Ectodermal cell (in vitro differentiated cells): ENCODE measurements at regions not wholly inside any gene's neighbourhood (a gene's known extent, or its start where the extent isn't known, plus 50 kb on each side); places are given as distances from the start of the nearest gene placed in this dataset.
"Not testable (repeated sequence)": the region's sequence is repeated elsewhere in the genome, so short reads cannot be mapped to it uniquely, and the experiment has no call there.

Experiments
- H3K27ac ChIP-seq: 2 replicates; pipeline ENCODE4 v1.7.0; 2013; ENCODE audit warnings: mild to moderate bottlenecking, low read depth, low read length; ENCODE audit not compliant: insufficient read depth, poor library complexity, severe bottlenecking
- H3K27me3 ChIP-seq: 2 replicates; pipeline ENCODE4 v1.7.0; 2013; ENCODE audit warnings: mild to moderate bottlenecking, low read length; ENCODE audit not compliant: insufficient read depth, control insufficient read depth, poor library complexity, severe bottlenecking
- H3K36me3 ChIP-seq: one replicate; pipeline ENCODE4 v1.7.0; 2013; ENCODE audit warnings: low read length; ENCODE audit not compliant: control insufficient read depth, insufficient read depth
- H3K4me1 ChIP-seq: one replicate; pipeline ENCODE4 v1.7.0; 2013; ENCODE audit warnings: low read length; ENCODE audit not compliant: control insufficient read depth, insufficient read depth
- H3K4me3 ChIP-seq: 2 replicates; pipeline ENCODE4 v1.7.0; 2013; ENCODE audit warnings: low read depth, low read length, control low read depth; ENCODE audit not compliant: insufficient read depth
- H3K9me3 ChIP-seq: 2 replicates; pipeline ENCODE4 v1.7.0; 2013; ENCODE audit warnings: mild to moderate bottlenecking, low read length, moderate library complexity; ENCODE audit not compliant: control insufficient read depth
- WGBS, 2 experiments: methylation state at CpG; one replicate each; pipeline ENCODE4 v1.1.7; 2013; ENCODE audit warnings: missing lambda C conversion rate in 2 of 2; 5-methylcytosine and 5-hydroxymethylcytosine counted together

DNA sequence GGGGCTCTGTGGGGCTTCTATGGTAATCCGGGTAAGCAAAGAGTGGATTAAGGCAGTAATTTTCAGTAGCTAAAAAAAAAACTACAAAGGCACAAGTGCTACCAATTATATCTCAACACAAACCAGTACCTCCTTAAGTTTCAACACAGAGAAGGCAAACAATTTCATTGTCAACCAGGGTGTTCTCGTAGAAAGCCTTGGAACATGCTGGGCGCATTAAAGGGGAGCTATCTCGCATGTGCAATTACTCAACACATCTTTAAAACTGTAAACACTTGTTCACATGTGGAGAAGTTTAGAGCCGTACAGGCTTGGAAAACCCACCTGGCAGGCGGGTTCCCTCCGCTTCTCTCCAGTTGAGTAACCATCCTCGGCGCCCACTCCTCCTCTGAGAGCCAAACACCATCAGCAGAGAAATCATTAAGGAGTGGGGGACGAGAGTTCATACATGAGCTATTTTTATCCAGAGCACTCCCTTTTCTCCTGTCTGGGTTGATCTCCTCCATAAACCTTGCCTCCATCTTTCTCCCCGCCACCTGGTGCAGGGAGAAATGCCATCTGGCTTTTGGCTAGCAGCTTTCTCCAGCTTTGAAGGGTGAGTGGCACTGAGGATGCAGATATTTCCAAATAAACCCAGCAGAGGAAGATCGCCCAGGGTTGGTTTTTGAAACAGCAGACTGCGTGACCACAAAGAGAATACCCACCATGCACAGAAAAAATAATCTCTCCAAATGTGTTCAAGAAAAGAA is 287.1 kb downstream of the WDR11 start:
- 75 to 78% methylated on average over 10 to 13 of the region's 13 CpGs for WGBS, 2 experiments
- Histone ChIP-seq H3K9me3 (no peaks in the 10 kb centered on the region), H3K36me3 (no peaks in the 10 kb centered on the region), H3K27ac (no peak overlapping the region), H3K4me3 (no peak overlapping the region), H3K4me1 (peaks cover 11% of the 10 kb centered on the region), H3K27me3 (no peaks in the 10 kb centered on the region)

DNA sequence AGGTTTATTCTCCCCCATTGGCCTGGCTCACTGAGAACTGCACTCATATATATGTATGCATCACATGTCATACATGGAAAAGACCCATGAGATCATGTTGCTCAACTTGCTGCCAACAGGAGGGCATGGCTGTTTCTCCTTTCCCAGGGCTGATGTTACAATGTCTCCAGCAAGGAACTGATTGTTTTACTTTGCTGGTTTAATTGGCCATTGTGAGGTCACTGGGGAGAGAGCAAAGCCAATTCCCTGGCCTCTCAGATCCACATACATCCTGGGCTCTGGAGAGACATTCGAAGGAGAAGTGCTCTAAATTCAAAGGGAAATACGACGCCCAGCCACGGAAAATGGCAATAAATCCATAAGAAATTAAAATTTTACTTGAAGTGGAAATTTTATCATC is 287.8 kb downstream of the WDR11 start:
- peaks cover 2% of the 10 kb centered on the region for H3K9me3 ChIP-seq
- WGBS, 2 experiments: 86 to 91% methylated on average over 1 to 4 of the region's 4 CpGs
- no peak overlapping the region for H3K4me3 ChIP-seq

GRCh38 chr10:121145802-121146395 is 294.7 kb downstream of the WDR11 start:
- H3K36me3 ChIP-seq, H3K9me3 ChIP-seq, H3K4me1 ChIP-seq, H3K27me3 ChIP-seq, H3K27ac ChIP-seq, H3K4me3 ChIP-seq: not testable (repeated sequence)
- WGBS, 2 experiments: 50% methylated on average over 2 of the region's 2 CpGs

More for the DNA sequence above, 287.8 kb downstream of the WDR11 start:
- no peaks in the 10 kb centered on the region for H3K27me3 ChIP-seq
- H3K4me1 ChIP-seq: peaks cover 11% of the 10 kb centered on the region
- H3K36me3 ChIP-seq: no peaks in the 10 kb centered on the region
- no peak overlapping the region for H3K27ac ChIP-seq

DNA sequence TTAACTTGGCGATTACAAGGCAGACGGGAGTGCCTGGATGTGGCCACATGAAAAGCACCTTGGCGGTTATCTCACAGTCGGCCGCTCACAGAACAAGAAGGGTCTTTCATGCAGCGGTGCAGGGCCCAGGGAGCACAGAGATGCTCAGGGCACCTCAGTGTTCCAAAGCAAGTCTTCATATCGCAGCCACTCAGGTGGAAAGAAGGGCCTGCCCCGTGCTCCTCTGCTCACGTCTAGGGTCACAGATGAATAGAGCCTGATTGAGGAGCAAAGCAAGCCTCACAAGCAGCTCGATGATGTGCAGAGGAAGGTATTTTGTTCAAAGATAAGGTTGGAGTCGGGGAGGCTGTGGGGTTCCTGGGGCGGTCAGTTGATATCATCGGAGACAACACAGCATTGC is 297.8 kb downstream of the WDR11 start:
- WGBS, 2 experiments: 94 to 95% methylated on average over 13 of the region's 13 CpGs
- no peaks in the 10 kb centered on the region for H3K27me3 ChIP-seq
- no peaks in the 10 kb centered on the region for H3K36me3 ChIP-seq
- no peaks in the 10 kb centered on the region for H3K9me3 ChIP-seq
- no peak overlapping the region for H3K27ac ChIP-seq
- no peak overlapping the region for H3K4me3 ChIP-seq
- no peaks in the 10 kb centered on the region for H3K4me1 ChIP-seq

GRCh38 chr10:121152033-121152432 is 300.9 kb downstream of the WDR11 start:
- whole genome bisulfite sequencing, 2 experiments: 43 to 68% methylated on average over 2 of the region's 2 CpGs
- Histone ChIP-seq H3K9me3 (no peaks in the 10 kb centered on the region), H3K4me1 (no peaks in the 10 kb centered on the region), H3K4me3 (no peak overlapping the region), H3K27me3 (no peaks in the 10 kb centered on the region), H3K36me3 (no peaks in the 10 kb centered on the region), H3K27ac (no peak overlapping the region)

DNA sequence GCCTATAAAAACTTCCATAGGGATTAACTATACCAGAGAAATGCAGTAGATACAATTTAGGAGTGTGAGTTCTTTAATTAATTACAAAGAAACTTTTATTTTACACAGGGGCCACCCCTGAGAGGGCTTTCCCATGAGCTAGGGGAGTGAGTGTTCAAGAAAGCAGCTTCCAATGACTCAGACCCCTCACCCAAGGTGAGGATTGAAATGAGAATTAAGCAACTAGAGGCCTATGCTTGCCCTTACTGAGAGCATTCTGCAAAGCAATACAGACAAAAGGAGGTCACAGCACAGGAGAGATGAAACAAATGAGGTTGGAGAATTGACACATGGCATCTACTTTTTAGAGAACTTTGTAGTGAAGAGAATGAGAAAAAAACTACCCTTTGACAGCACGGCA is 301.8 kb downstream of the WDR11 start:
- 43 to 46% methylated on average over 1 of the region's 1 CpG for whole genome bisulfite sequencing, 2 experiments

GRCh38 chr10:121154310-121154709 is 303.1 kb downstream of the WDR11 start:
- H3K27me3 ChIP-seq: no peaks in the 10 kb centered on the region
- WGBS, 2 experiments: 94% methylated on average over 2 of the region's 2 CpGs

More for the DNA sequence above, 301.8 kb downstream of the WDR11 start:
- H3K4me1 ChIP-seq: no peaks in the 10 kb centered on the region
- no peaks in the 10 kb centered on the region for H3K36me3 ChIP-seq
- H3K27me3 ChIP-seq: no peaks in the 10 kb centered on the region
- H3K4me3 ChIP-seq: no peak overlapping the region
- H3K9me3 ChIP-seq: no peaks in the 10 kb centered on the region
- H3K27ac ChIP-seq: no peak overlapping the region

GRCh38 chr10:121154846-121155245 is 303.7 kb downstream of the WDR11 start:
- no peaks in the 10 kb centered on the region for H3K4me1 ChIP-seq
- 88 to 93% methylated on average over 5 of the region's 5 CpGs for WGBS, 2 experiments
- no peaks in the 10 kb centered on the region for H3K9me3 ChIP-seq
- H3K27ac ChIP-seq: no peak overlapping the region
- no peak overlapping the region for H3K4me3 ChIP-seq
- no peaks in the 10 kb centered on the region for H3K27me3 ChIP-seq
- H3K36me3 ChIP-seq: no peaks in the 10 kb centered on the region

More at GRCh38 chr10:121154310-121154709, 303.1 kb downstream of the WDR11 start:
- no peaks in the 10 kb centered on the region for H3K36me3 ChIP-seq
- no peak overlapping the region for H3K27ac ChIP-seq
- H3K9me3 ChIP-seq: no peaks in the 10 kb centered on the region
- no peaks in the 10 kb centered on the region for H3K4me1 ChIP-seq
- no peak overlapping the region for H3K4me3 ChIP-seq

GRCh38 chr10:121155742-121156474 is 304.7 kb downstream of the WDR11 start:
- 88 to 90% methylated on average over 5 of the region's 5 CpGs for WGBS, 2 experiments
- no peak overlapping the region for H3K27ac ChIP-seq

DNA sequence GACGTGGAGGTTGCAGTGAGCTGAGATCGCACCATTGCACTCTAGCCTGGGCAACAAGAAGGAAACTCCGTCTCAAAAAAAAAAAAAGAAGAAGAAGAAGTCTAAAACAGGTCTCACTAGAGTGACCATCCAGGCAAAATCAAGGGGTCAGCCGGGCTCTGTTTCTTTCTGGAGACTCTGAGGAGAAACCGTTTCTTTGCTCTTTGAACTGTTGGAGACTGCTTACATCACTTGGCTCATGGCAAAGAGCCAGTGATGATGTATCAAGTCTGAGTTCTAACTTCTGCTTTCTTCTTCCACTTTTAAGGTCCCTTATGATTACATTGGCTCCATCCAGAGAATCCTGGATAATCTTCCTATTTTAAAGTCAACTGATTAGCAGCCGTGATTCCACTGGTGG is 306.8 kb downstream of the WDR11 start:
- Histone ChIP-seq H3K27ac (no peak overlapping the region), H3K27me3 (no peaks in the 10 kb centered on the region), H3K4me1 (no peaks in the 10 kb centered on the region), H3K9me3 (no peaks in the 10 kb centered on the region), H3K36me3 (no peaks in the 10 kb centered on the region), H3K4me3 (no peak overlapping the region)
- WGBS, 2 experiments: 85 to 95% methylated on average over 5 of the region's 6 CpGs

More at GRCh38 chr10:121155742-121156474, 304.7 kb downstream of the WDR11 start:
- Histone ChIP-seq H3K27me3 (no peaks in the 10 kb centered on the region), H3K4me3 (no peak overlapping the region), H3K4me1 (no peaks in the 10 kb centered on the region), H3K9me3 (no peaks in the 10 kb centered on the region), H3K36me3 (no peaks in the 10 kb centered on the region)
